ENCODE measurements at regions not wholly inside any gene's neighbourhood (a gene's known extent, or its start where the extent isn't known, plus 50 kb on each side); places are given as distances from the start of the nearest gene placed in this dataset.

DNA sequence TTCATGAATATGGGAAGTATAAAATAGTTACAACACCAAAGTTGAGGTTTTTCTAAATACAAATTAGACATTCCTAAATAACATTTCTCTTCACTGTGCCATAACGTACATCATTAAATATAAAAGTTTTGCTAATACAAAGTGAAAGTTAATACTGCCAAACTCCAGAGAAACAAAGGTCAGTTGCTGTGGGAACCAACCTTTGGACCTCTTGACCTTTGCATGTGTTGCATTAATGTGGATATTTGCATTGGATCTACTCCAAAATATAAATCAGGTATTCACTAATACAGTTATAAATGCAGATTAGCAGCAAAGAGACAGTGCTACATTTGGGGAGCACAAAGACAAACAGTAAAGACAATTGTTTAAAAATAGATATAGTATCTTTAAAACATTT, 366.0 kb upstream of the USP15 start:
- DNase-seq (ENCODE audit: low read depth), result no peak

DNA sequence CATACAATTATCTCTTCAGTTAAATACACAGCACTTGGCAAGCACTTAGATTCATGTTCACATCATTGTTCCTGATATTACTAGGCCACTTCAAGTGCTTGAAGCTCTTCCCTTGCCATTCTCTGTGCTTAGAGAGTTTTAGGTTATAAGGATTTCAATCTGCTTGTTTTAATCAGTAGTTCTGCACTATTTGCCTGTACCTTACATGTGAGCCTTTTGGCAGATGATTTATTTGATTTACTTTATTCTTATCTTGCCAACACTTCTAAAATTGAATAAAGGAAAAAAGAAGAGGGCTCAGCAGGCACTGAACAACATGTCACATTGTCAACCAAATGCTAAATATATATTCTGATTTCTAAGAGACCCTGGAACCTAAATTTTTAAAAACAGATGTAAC, 363.8 kb upstream of the USP15 start:
- DNase-seq (ENCODE audit: low read depth), result no peak

DNA sequence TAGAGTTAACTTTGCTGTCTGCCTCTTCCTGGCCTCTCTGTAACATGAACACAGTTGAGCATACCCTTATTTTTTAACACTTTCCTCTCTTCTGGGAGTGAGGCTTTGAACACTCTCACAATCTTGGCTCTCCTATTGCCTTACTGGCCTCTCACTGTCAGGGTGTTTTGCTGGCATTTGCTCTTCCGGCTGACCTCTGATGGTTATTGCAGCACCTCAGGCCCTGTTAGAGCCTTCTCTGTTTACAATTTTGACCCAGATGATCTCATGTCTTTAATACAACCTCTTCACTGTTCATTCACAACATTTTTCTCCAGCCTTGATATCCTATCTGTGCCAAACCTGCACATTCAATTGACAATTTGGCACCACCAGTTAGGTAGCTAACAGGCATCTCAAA, 357.8 kb upstream of the USP15 start:
- DNase-seq (ENCODE audit: low read depth), result no peak

DNA sequence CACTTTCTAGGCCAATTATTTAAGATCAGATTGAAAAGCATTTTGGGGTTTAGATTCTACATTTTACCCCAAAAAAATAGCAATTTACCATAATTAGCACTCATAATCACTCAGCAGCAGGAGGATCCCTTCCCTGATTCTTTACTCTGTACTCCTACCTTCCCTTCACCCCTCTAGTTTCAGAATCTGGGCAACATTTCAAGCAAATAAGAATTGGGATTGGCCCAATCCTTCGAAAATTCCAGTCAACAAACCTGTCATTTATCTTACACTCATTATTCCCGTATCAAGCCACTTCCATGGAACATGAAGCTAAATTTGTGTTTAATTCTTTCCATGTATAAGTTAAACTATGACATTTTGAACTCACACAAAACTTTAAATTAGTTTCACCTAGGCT, 349.1 kb upstream of the USP15 start:
- DNase-seq (ENCODE audit: low read depth), result no peak

DNA sequence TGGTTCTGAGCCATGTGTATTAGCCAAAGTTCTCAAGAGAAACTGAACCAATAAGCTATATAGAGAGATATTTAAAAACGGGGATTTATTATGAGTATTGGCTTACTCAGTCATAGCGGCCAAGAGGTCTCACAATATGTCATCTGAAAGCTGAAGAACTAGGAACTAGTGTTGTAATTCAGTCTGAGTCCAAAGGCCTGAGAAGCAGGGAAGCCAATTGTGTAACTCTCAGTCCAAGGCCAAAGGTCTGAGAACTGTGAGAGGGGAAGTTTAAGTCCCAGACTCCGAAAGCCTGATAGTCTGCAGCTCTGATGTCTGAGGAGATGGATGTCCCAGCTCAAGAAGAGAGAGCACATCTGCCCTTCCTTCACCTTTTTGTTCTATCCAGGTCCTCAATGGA, 344.8 kb upstream of the USP15 start:
- DNase-seq (ENCODE audit: low read depth), result no peak

DNA sequence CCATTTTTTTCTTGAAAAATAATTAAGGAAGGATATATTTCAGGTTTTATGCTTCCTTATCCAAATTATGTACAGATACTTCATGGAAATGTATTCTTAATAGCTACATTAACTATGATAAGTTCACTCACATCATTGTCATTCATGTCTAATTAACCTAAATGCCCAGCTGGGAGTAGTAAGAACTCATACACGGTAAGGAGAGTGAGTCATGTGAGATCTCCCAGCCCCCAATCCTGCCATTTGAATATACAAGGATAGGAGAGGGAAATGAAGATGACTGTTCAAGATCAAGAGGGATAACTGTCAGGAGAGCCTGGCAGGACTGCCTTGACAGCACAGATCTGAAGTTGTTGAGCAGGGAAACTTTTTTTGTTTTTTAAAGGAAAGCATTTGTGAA, 343.4 kb upstream of the USP15 start:
- no peak for DNase-seq (ENCODE audit: low read depth)

DNA sequence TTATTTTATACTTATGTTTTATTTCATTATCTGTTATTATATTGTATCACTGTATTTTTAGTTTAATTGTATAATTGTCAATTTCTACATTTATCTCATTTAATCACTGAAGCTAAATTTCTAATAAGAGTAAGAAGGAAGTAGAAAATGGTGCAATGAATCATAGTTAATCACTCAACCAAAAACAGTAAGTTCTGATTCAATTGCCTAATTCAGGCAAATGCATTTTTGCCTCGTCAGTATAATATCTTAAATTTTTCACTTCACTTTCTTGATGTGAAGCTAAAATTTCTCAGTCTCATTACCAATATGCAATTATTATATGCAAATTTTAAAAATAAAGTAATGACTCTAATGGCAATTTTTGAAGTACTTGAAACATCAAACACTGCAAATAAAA, 340.5 kb upstream of the USP15 start:
- DNase-seq (ENCODE audit: low read depth), result no peak

DNA sequence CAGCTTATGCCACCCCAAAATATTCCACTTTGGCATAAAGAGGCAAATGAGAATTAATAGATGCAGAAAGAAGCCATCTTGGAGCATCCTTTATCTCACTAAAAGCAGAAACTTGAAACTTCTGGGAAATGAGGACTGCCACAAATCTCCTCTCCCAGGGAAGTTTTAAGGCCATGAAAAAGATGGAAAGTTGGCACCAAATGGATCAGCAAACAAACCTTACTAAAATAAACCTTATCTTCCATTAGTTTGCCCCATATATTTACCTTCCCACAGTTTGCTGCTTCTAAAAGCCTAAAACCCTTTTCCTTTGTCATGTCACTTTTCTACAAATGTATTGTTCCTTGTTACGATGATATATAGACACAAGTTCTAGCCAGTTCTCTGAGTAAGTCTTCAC, 340.0 kb upstream of the USP15 start:
- DNase-seq (ENCODE audit: low read depth), result no peak

DNA sequence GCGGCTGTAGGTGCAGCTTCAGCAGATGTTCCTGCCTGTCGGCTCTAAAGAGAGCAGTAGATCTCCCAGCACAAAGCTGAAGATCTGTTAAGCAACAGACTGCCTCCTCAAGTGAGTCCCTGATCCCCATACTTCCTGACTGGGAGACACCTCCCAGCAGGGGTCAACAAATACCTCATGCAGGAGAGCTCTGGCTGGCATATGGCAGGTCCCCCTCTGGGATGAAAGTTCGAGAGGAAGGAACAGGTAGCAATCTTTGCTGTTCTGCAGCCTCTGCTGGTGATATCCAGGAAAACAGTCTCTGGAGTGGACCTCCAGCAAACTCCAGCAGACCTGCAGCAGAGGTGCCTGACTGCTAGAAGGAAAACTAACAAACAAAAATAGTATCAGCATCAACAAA, 337.1 kb upstream of the USP15 start:
- no peak for DNase-seq (ENCODE audit: low read depth)

DNA sequence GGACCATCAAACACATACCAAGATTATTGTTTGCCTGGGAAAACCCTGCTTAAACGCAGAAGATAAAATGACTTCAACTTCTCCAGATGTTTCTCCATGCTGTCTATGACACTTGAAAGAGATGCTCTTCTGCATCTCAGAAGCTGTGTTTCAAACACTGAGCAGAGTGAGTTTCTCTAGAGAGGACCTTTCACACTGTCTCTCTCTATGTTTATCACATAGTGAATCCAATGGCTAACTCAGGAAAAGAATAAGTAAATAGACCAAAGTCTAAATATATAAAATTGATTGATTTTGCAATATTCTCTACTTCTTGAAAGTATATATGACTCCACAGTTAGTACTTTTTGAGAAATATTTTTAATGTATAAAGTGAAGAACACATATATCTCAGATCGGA, 325.6 kb upstream of the USP15 start:
- DNase-seq (ENCODE audit: low read depth), result no peak

DNA sequence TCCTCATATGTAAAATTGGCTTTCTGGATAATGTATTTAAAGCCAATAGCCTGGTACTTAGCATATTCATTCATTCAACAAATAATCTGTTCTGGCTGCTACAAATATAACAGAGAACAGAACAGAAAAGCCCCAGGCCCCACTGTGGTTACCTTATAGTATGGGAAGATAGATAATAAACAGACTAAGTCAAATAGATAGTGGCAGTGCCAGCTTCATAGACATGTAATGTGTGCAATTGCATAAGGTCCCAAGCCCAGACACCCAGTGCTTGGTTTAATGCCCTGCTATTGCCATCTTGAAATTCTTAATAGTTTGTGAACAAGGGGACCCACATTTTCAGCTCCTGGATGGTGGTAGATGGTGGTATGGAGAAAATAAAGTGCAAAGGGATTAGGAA, 320.2 kb upstream of the USP15 start:
- no peak for DNase-seq (ENCODE audit: low read depth)

DNA sequence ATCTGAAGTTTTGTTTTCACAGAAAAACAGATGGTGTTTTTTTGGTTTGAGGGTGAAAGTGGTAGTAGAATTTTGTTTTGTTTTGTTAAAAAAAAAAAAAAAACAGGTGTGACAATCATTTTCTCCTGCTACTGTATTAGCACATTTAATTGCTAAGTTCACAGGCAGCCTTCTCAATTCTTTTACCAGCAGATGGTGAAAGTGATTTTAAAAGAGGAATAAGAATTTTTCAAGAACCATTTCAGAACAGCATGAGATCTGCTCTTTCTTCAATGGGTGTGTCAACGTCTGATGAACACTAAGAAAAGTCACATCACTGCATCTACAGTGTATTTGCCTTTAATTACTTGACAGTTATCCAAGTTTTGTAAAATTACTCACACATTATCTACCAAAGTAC, 303.7 kb upstream of the USP15 start:
- DNase-seq (ENCODE audit: low read depth), result no peak

DNA sequence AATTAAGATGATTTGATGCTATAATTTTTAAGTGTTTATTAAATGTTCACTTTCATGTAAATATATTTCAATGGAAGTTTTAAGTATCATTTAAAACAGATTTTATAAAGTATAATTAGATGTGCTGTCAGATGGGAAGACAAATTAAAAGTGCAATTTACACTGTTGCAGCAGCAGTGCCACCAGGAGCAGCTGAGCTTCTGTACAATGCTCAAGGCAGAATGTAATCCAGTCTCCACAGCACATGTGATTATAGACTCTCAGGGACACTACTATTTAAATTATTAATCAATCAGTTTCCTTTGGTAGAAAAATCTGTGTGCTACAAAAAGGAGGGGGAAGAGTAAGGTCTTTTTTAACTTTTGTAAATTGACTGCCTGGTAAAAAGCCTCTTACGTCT, 285.7 kb upstream of the USP15 start:
- DNase-seq (ENCODE audit: low read depth), result no peak

DNA sequence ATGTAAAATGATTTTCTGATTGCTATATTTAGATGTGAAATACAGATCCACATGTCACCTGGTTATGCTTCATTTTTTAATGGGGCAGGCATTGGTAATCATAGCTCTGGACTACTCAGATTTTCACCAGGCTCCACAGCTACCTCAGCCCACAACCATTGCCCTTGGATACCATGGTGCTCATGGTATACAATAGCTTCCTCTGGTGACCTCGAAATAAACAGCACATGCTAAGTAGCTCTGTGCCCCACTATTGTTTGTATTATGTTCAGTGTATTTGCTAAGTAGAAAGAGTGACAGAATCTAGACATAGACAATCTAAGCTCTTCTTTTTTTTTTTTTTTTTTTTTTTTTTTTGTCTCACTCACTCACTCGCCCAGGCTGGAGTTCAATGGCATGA, 274.4 kb upstream of the USP15 start:
- DNase-seq (ENCODE audit: low read depth), result no peak

DNA sequence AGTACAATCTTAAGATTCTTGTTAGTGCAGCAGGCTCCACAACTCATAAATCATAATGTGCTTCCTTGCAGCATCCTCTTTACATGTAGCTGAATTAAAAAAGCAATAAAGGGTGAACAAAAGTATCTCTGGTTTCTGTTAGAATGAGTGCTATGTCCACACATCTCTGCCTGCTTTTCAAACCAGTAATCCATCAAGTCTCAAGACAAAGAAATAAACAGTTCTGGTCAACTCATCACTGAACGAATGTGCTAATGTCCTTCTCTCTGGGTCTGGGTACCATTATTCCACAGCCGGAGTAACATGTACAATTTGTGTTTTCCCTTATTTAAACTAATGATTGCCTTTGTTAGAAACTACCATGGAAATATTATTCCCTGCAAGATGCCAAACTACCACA, 273.0 kb upstream of the USP15 start:
- no peak for DNase-seq (ENCODE audit: low read depth)

DNA sequence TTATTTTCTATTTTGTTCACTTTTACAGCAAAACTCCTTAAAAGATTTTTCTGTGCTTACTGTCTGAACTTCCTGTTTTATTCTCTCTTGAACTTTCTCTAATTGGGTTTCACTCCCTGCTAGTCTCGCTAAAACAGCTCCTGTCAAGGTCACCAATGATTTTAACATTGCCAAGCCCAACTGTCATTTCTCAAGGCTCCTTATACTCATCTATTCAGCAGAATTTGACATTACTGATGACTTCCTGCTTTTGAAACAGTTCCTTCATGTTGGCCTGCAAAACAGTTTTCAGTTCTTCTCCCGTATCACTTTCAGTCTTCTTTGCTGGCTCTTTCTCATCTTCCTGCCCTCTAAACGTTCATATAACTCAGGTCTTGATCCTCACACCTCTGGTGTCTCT, 268.5 kb upstream of the USP15 start:
- DNase-seq (ENCODE audit: low read depth), result no peak

DNA sequence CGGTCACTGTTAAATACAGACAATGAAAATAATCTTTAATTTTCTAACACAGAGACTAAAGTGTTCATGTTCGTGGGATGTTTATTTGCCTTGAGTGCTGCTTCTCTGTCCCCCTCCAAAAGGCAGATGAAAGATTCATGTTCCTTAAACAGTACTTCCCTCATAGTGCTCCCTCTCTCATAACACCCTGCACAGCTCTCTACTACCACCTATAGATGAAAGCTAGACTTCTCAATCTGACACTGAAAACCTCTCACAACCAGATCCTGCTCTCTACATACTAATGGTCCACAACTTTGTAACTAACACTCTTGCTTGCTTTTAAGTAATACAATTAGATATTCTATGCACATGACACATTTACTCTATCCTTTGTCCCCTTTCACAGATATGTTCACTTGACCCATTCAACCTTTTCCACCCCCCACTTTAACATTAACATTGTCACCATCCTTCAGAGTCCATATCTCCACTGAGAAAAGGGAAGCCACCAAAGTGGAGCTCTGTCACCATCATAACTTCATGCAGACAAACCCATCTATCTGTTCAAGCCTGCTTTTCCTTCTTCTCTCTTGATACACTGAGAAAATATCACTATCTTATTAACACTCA, 266.4 kb upstream of the USP15 start:
- no peak for DNase-seq (ENCODE audit: low read depth)

DNA sequence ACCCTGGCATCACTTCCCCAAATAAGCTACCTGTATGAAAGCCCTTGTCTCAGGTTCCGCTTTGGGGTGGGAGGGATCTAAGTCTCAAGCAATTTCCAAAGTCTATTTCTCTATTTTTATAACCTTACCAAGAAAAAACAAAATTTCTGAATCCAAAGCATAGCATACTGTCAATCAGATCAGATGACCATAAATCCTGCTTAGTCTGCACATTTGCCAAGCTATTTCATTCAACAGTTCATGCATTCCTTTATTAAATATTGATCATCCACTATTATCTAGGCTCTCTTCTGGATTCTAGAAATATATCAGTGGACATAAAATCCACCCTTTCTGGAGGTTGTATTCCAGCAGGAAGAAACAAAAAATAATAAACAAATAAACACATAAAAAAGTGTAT, 263.5 kb upstream of the USP15 start:
- no peak for DNase-seq (ENCODE audit: low read depth)

DNA sequence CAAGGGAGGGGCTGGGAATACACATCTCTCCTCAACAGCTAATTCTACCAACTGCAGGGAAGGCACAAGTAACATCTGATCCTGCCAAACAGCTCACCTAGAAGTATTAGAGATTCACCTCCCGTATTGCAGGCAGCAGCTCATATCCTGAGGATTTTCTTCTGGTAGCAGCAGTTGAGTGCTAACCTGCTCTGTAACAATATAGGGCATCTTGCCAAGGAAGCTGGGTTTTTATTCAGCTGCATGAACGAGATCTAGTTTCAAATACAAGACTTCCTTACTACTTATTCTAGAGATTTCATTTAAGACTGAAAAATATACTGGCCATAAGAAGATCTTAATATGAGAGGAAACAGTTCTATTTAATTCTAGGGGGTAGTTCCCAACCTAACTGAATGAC, 261.4 kb upstream of the USP15 start:
- no peak for DNase-seq (ENCODE audit: low read depth)

DNA sequence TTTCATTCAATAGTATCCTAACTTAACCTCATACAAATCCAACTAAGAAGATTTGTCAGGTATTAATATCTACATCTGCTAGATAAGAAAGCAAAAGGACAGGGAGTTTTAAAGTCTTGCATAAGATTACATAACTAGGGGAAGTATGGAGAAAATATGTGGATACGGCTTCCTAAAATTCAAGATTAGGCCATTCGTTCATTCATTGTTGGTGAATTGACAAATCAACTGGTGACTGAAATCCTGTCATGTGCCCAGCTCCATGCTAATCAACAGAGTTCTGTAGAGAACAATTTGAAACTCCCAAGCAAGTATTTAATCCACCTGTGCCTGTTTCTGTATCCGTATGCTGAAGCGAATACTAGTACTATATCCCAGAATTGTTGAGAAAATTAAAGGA, 260.9 kb upstream of the USP15 start:
- no peak for DNase-seq (ENCODE audit: low read depth)

DNA sequence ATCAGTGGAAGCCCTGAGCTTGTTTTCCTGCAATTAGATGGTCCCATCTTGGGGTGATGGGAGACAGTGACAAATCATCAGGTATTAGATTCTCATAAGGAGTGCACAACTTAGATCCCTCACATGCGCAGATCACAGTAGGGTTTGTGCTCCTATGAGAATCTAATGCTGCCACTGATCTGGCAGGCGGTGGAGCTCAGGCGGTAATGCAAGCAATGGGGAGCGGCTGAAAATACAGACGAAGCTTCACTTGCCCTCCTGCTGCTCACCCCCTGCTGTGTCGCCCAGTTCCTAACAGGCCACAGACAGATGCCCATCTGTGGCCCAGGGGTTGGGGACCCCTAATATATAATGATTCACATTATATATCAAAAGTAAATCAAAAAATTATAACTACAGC, 258.8 kb upstream of the USP15 start:
- DNase-seq (ENCODE audit: low read depth), result no peak

DNA sequence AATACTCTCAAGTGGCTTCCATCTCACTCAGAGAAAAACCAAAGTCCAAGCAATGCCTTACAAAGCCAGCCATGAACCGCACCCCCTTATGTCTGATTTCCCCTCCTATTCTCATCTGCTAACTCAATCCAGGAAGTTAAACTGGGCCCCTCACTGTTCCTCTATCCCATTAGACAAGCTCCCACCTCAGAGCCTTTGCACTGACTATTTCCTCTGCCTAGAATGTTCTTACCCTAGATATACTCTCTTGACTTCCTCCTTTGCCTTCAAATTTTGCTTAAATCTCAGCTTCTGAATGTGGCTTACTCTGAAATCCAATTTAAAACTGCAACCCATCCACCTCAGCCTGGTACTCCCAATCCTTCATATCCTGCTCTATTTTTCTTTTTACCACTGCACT, 257.0 kb upstream of the USP15 start:
- DNase-seq (ENCODE audit: low read depth), result no peak

DNA sequence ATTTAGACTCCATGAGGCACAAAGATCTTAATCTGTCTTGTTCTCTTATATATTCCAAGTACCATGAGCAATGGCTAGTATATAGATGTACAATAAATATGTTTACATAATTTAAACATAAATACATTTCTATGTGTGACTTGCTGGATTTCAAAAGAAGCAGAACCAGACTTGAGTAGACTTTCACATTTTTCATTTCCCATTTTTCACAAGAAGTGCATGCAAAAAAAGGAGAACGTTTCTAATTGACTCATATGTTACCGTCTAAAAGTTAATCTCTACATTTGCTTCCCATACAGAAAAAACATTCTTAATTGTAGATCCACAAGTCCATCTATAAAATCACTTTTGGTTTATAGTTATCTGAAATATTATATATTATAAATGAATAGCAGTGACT, 256.5 kb upstream of the USP15 start:
- DNase-seq (ENCODE audit: low read depth), result no peak

DNA sequence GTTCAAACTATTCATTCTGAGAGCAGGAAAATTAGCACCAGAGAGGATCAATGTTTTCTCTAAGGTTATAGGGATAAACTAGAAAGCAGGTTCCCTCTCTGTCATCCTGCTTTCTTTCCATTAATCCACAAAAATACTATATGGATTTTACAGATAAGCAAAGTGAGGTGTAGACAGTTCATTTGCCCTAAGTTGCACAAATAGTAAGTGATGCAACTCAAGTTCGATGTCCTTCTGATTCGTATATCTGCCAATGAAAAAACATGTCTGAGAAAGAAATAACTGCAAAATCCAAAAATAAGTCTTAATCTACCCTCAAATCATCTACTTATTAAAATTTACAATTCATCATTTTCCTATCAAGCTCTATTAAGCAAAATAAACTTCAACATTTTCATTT, 254.6 kb upstream of the USP15 start:
- DNase-seq (ENCODE audit: low read depth), result no peak

Measured in Daoy (cell line).